ENCODE measurements at regions not wholly inside any gene's neighbourhood (a gene's known extent, or its start where the extent isn't known, plus 50 kb on each side); places are given as distances from the start of the nearest gene placed in this dataset.

DNA sequence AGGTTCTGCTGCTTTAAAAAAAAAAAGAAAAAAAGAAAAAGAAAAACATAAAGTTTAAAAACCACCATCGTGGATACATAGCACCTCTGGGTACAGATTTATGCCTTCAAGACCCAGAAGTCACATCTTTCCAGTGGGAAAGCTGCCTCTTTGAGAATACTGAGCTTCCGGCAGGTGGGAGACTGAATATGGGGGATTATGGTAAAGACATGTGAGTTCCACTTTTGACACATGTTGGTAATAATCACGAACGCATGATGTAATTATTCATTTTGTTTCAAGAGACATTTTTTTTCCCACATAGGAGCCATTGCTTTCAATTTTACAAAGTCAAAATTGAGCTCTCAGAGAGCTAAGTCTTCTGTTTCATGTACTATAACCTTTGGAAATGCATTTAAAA, 229.7 kb upstream of the CDH5 start:
- no peak overlapping the region for H4K8ac ChIP-seq (ENCODE audit: extremely low read depth, insufficient read depth, low read length)
- H3K4ac ChIP-seq (replicated peaks; ENCODE audit: insufficient read length, low read depth, low read length), result no peak overlapping the region
- H3K9me3 ChIP-seq (ENCODE audit: insufficient read depth in 2 of 2, low read depth in 1 of 2, low read length in 1 of 2), result no peaks in the 10 kb centered on the region
- WGBS, 2 experiments (ENCODE audit: extremely low coverage in 1 of 2, insufficient coverage in 1 of 2, insufficient read length in 1 of 2, insufficient replicate concordance in 2 of 2, low coverage in 1 of 2, low lambda C conversion rate in 2 of 2, missing lambda C conversion rate in 1 of 2), result 88% methylated on average over 4 of the region's 4 CpGs; no CpG with 5 or more reads in 1 of the 2 experiments
- no peaks in the 10 kb centered on the region for H4K20me1 ChIP-seq (replicated peaks in 1 of 2; ENCODE audit: control insufficient read depth in 1 of 2, insufficient read depth in 2 of 2, low read length in 2 of 2)
- no peak overlapping the region for H3K18ac ChIP-seq (ENCODE audit: extremely low read depth, low read length)
- ChIA-PET POLR2A (ENCODE audit: partially characterized antibody) (no interaction called here), CTCF (ENCODE audit: partially characterized antibody) (interaction anchor here (1.2 kb wide), 1 partner anchor 471 kb away, joined by 3 read pairs; no protein-coding TSS in a partner anchor)
- DNase-seq (ENCODE audit: low read depth in 1 of 2, low spot score in 2 of 2) (no peak), FAIRE-seq (no peak)
- H2BK12ac ChIP-seq (ENCODE audit: low read depth, low read length), result no peak overlapping the region
- H3K36me3 ChIP-seq (ENCODE audit: control insufficient read depth in 2 of 4, insufficient read depth in 4 of 4, low read length in 3 of 4), result no peaks in the 10 kb centered on the region
- H3K79me2 ChIP-seq (ENCODE audit: control insufficient read depth in 1 of 2, insufficient read depth in 2 of 2, low read length in 2 of 2), result no peaks in the 10 kb centered on the region
- H3K56ac ChIP-seq (replicated peaks; ENCODE audit: insufficient read length, low read depth, low read length), result no peak overlapping the region
- no peak overlapping the region for H3K4me2 ChIP-seq (ENCODE audit: insufficient read depth in 1 of 2, low read depth in 2 of 2, low read length in 2 of 2)
- H3K4me3 ChIP-seq (ENCODE audit: extremely low read depth in 1 of 4, insufficient read depth in 2 of 4, low read depth in 3 of 4, low read length in 4 of 4), result no peak overlapping the region
- H2AK5ac ChIP-seq (ENCODE audit: low read depth, low read length), result no peak overlapping the region
- no peaks in the 10 kb centered on the region for H3K79me1 ChIP-seq (ENCODE audit: low read depth, low read length)
- H3K27me3 ChIP-seq (replicated peaks in 1 of 4; ENCODE audit: control insufficient read depth in 3 of 4, extremely low read depth in 1 of 4, insufficient read depth in 3 of 4, low read length in 3 of 4), result no peaks in the 10 kb centered on the region
- no peak overlapping the region for H2BK20ac ChIP-seq (ENCODE audit: low read length)
- no peaks in the 10 kb centered on the region for H3K23me2 ChIP-seq (ENCODE audit: low read depth, low read length)
- H4K91ac ChIP-seq (replicated peaks; ENCODE audit: insufficient read length, low read length), result no peak overlapping the region
- no peak overlapping the region for H2BK5ac ChIP-seq (ENCODE audit: low read depth, low read length)
- no peak overlapping the region for H3K9ac ChIP-seq (replicated peaks in 1 of 4; ENCODE audit: extremely low read depth in 1 of 4, low read depth in 3 of 4, low read length in 3 of 4)
- H3K14ac ChIP-seq (ENCODE audit: insufficient read length), result no peak overlapping the region
- H3K4me1 ChIP-seq (replicated peaks in 1 of 4; ENCODE audit: control insufficient read depth in 3 of 4, insufficient read depth in 4 of 4, low read length in 3 of 4), result no peaks in the 10 kb centered on the region; a peak in 2 of 7 replicates
- H2AFZ ChIP-seq (ENCODE audit: low read length), result no peak overlapping the region
- no peak overlapping the region for H2BK120ac ChIP-seq (replicated peaks; ENCODE audit: low read depth, low read length)
- TF ChIP-seq, protein P1, sequence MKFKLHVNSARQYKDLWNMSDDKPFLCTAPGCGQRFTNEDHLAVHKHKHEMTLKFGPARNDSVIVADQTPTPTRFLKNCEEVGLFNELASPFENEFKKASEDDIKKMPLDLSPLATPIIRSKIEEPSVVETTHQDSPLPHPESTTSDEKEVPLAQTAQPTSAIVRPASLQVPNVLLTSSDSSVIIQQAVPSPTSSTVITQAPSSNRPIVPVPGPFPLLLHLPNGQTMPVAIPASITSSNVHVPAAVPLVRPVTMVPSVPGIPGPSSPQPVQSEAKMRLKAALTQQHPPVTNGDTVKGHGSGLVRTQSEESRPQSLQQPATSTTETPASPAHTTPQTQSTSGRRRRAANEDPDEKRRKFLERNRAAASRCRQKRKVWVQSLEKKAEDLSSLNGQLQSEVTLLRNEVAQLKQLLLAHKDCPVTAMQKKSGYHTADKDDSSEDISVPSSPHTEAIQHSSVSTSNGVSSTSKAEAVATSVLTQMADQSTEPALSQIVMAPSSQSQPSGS (IDR thresholded peaks at IDR 0.05; ENCODE audit: low read length), result no peak
- TF ChIP-seq, protein P2, sequence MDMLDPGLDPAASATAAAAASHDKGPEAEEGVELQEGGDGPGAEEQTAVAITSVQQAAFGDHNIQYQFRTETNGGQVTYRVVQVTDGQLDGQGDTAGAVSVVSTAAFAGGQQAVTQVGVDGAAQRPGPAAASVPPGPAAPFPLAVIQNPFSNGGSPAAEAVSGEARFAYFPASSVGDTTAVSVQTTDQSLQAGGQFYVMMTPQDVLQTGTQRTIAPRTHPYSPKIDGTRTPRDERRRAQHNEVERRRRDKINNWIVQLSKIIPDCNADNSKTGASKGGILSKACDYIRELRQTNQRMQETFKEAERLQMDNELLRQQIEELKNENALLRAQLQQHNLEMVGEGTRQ (IDR thresholded peaks at IDR 0.05; ENCODE audit: low read length), result no peak
- no peak for TF ChIP-seq HDAC2 (IDR thresholded peaks at IDR 0.05; ENCODE audit: borderline replicate concordance in 1 of 2, low read depth in 2 of 2, low read length in 2 of 2)
- no peak for TF ChIP-seq CBX5 (IDR thresholded peaks at IDR 0.05; ENCODE audit: low read depth, low read length)
- H2BK15ac ChIP-seq (ENCODE audit: low read length), result no peak overlapping the region
- H4K5ac ChIP-seq (ENCODE audit: insufficient read length, low read depth, low read length), result no peak overlapping the region
- H3K27ac ChIP-seq (ENCODE audit: low read depth, low read length), result no peak overlapping the region
- H3K23ac ChIP-seq (ENCODE audit: insufficient read length), result no peak overlapping the region

Data from H1 (cell line).